Ascending aorta (tissue), 2 donors: ENCODE measurements at regions not wholly inside any gene's neighbourhood (a gene's known extent, or its start where the extent isn't known, plus 50 kb on each side); places are given as distances from the start of the nearest gene placed in this dataset.

Source experiments
- DNase-seq, 2 donors: peaks; one replicate each; pipeline ENCODE4 v3.0.0-alpha.2; 2019; ENCODE audit warnings: low spot score in 2 of 2
- H3K27ac ChIP-seq, 2 donors: fragments of 200-600 bp; sonication (generic); one replicate each; pipeline ENCODE4 v1.5.1; 2016 to 2017; ENCODE audit warnings: mild to moderate bottlenecking in 1 of 2
- H3K27me3 ChIP-seq: fragments of 200-600 bp; sonication (generic); one replicate; pipeline ENCODE4 v1.5.1; 2017
- H3K36me3 ChIP-seq, 2 donors: fragments of 200-600 bp; sonication (generic); one replicate each; pipeline ENCODE4 v1.5.1; 2016
- H3K4me1 ChIP-seq, 2 donors: fragments of 200-600 bp; sonication (generic); one replicate each; pipeline ENCODE4 v1.5.1; 2016 to 2017; ENCODE audit warnings: mild to moderate bottlenecking in 1 of 2
- H3K4me3 ChIP-seq, 2 donors: fragments of 200-600 bp; sonication (generic); one replicate each; pipeline ENCODE4 v1.5.1; 2016 to 2017; ENCODE audit warnings: mild to moderate bottlenecking in 1 of 2
- H3K9me3 ChIP-seq, 2 donors: fragments of 200-600 bp; sonication (generic); one replicate each; pipeline ENCODE4 v1.5.1; 2016
- CTCF ChIP-seq, 3 experiments: fragments of 200-600 bp in 2 of 3; fragments of 450-650 bp in 1 of 3; sonication (generic) in 2 of 3; IDR thresholded peaks; one replicate each; pipeline ENCODE4 v1.5.1; 2016 to 2019; ENCODE audit warnings: antibody characterized with exemption in 3 of 3, mild to moderate bottlenecking in 1 of 3, moderate library complexity in 1 of 3
- intact Hi-C: fragments of 100-400 bp; cut with DNase I; formaldehyde crosslinking; loops from one replicate; pipeline ENCODE4 v1.15.1; 2023

GRCh38 chr10:108817135-108817534 is 1106.2 kb downstream of the XPNPEP1 start:
- H3K36me3 ChIP-seq = no peaks in the 10 kb centered on the region
- no peak overlapping the region for H3K4me3 ChIP-seq
- no peak for DNase-seq
- no peak overlapping the region for H3K27ac ChIP-seq
- no peaks in the 10 kb centered on the region for H3K9me3 ChIP-seq
- intact Hi-C loops = no loop called here
- H3K4me1 ChIP-seq = no peaks in the 10 kb centered on the region
- no peaks in the 10 kb centered on the region for H3K27me3 ChIP-seq
- no peak for TF ChIP-seq CTCF (IDR thresholded peaks at IDR 0.05)

- Histone ChIP-seq H3K4me1 (no peaks in the 10 kb centered on the region), H3K27ac (no peak overlapping the region), H3K27me3 (no peaks in the 10 kb centered on the region), H3K4me3 (no peak overlapping the region), H3K9me3 (no peaks in the 10 kb centered on the region), H3K36me3 (no peaks in the 10 kb centered on the region)
- TF ChIP-seq CTCF (IDR thresholded peaks at IDR 0.05) = no peak
- DNase-seq = no peak
- intact Hi-C loops = no loop called here
Measured at GRCh38 chr10:108812906-108813305, 1110.4 kb downstream of the XPNPEP1 start.

GRCh38 chr10:108812296-108812695 is 1111.0 kb downstream of the XPNPEP1 start:
- intact Hi-C loops = no loop called here
- no peaks in the 10 kb centered on the region for H3K36me3 ChIP-seq
- TF ChIP-seq CTCF (IDR thresholded peaks at IDR 0.05) = no peak

GRCh38 chr10:108808228-108808627 is 1115.1 kb downstream of the XPNPEP1 start:
- no peak for TF ChIP-seq CTCF (IDR thresholded peaks at IDR 0.05)
- H3K4me3 ChIP-seq = no peak overlapping the region
- DNase-seq = no peak
- H3K27me3 ChIP-seq = no peaks in the 10 kb centered on the region
- intact Hi-C loops = no loop called here
- no peaks in the 10 kb centered on the region for H3K9me3 ChIP-seq
- H3K27ac ChIP-seq = no peak overlapping the region
- H3K36me3 ChIP-seq = no peaks in the 10 kb centered on the region
- H3K4me1 ChIP-seq = no peaks in the 10 kb centered on the region

More at GRCh38 chr10:108812296-108812695, 1111.0 kb downstream of the XPNPEP1 start:
- DNase-seq = no peak
- no peaks in the 10 kb centered on the region for H3K27me3 ChIP-seq
- no peaks in the 10 kb centered on the region for H3K9me3 ChIP-seq
- no peak overlapping the region for H3K27ac ChIP-seq
- H3K4me1 ChIP-seq = no peaks in the 10 kb centered on the region
- no peak overlapping the region for H3K4me3 ChIP-seq

- no peak for DNase-seq
- no peak overlapping the region for H3K4me3 ChIP-seq
- no peaks in the 10 kb centered on the region for H3K9me3 ChIP-seq
- no peaks in the 10 kb centered on the region for H3K27me3 ChIP-seq
- no peak overlapping the region for H3K27ac ChIP-seq
- H3K36me3 ChIP-seq = no peaks in the 10 kb centered on the region
- intact Hi-C loops = no loop called here
- TF ChIP-seq CTCF (IDR thresholded peaks at IDR 0.05) = no peak
- H3K4me1 ChIP-seq = no peaks in the 10 kb centered on the region
Measured at GRCh38 chr10:108801775-108802517, 1121.4 kb downstream of the XPNPEP1 start.
